Motor neuron (in vitro differentiated cells): ENCODE measurements at regions not wholly inside any gene's neighbourhood (a gene's known extent, or its start where the extent isn't known, plus 50 kb on each side); places are given as distances from the start of the nearest gene placed in this dataset.
"Not testable (repeated sequence)": the region's sequence is repeated elsewhere in the genome, so short reads cannot be mapped to it uniquely, and the experiment has no call there.

ENCODE experiments used
- ATAC-seq, 8 experiments: fragments of 200-7000 bp; cut with Tn5 transposase; replicated peaks in 6 of 8; 2 replicates each; pipeline ENCODE4 v1.8.0; 2021; ENCODE audit warnings: mild to moderate bottlenecking in 8 of 8, moderate library complexity in 8 of 8
- H3K27ac ChIP-seq, 2 donors: fragments of 250-450 bp; sonication (Bioruptor Pico); 2 replicates each; pipeline ENCODE4 v1.9.0; 2021; ENCODE audit warnings: antibody characterized with exemption in 2 of 2, mild to moderate bottlenecking in 2 of 2, moderate library complexity in 1 of 2
- H3K4me1 ChIP-seq, 2 donors: fragments of 250-450 bp; sonication (Bioruptor Pico); replicated peaks in 1 of 2; 2 replicates each; pipeline ENCODE4 v1.6.1; 2021; ENCODE audit warnings: antibody characterized with exemption in 2 of 2, mild to moderate bottlenecking in 2 of 2, moderate library complexity in 1 of 2
- H3K4me3 ChIP-seq, 5 donors: fragments of 250-450 bp; sonication (Bioruptor Pico); 2 replicates each; pipeline ENCODE4 v1.9.0; 2021; ENCODE audit warnings: antibody characterized with exemption in 5 of 5, mild to moderate bottlenecking in 5 of 5, moderate library complexity in 4 of 5
- WGBS, 10 experiments: fragments of 450-650 bp; shearing (Covaris generic); methylation state at CpG; one replicate each; pipeline ENCODE4 v1.0.0; 2022; 5-methylcytosine and 5-hydroxymethylcytosine counted together
- in situ Hi-C, 9 experiments: fragments of 400-800 bp; cut with MboI; loops; one replicate each; pipeline ENCODE4 v1.15.0; 2021; ENCODE audit warnings: low sequenced_read_pairs in 9 of 9, low pct_unique_long_range_greater_than_20kb in 2 of 9; ENCODE audit not compliant: unreplicated experiment in 9 of 9

DNA sequence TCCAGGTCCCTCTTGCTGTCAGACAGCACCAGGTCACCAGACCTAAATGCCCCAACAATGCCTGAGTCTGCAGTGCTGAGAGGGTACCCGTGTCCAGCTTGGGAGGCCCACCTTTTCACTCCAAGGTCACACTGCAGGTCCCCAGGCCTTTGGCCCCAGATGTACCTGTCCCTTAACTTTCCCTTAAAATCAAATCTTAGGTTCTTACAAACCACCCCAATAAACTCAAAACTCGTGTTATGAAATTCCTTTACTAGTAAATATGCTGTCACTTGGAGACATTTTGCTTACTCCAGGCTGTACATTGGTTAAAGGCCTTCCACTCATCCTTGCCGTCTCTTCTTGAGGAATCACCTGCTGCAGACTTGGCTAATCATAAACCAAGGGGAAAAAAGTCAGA, 165.7 kb upstream of the RREB1 start:
- in situ Hi-C loops, result no loop called here
- Histone ChIP-seq H3K4me1 (peaks cover 0 to 6% of the 10 kb centered on the region in 2 donors), H3K27ac (no peak overlapping the region), H3K4me3 (no peak overlapping the region)
- WGBS, 10 experiments, result 0 to 100% (median 44%) methylated on average over 1 to 3 of the region's 3 CpGs; no CpG with 5 or more reads in 2 of the 10 experiments
- ATAC-seq, result no peak

DNA sequence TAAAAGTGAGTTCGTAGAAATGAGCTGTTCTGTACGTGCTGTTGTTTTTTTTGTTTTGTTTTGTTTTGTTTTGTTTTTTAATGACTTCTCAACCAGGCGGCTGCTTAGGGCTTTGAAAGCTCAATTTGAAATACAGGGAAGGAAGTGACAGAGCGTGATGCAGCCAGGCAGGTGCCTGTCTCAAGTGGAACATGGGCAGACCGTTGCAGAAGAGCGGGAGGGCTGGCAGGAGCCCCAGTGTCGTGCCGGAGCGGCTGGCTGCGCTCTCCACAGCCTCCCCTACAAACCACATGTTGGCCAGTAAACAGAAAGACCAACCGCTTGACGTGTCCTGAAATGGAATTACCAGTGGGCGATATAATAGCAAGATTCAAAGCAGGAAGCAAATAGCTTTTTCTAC, 164.9 kb upstream of the RREB1 start:
- WGBS, 10 experiments, result 0 to 80% (median 67%) methylated on average over 3 to 11 of the region's 13 CpGs; no CpG with 5 or more reads in 1 of the 10 experiments
- peak in 2 of 8 experiments; percentile 45 to 49 for ATAC-seq
- in situ Hi-C loops, result no loop called here
- Histone ChIP-seq H3K4me1 (peaks cover 0 to 6% of the 10 kb centered on the region in 2 donors), H3K27ac (no peak overlapping the region), H3K4me3 (no peak overlapping the region)

- in situ Hi-C loops, result no loop called here
- no peak overlapping the region for H3K27ac ChIP-seq
- WGBS, 10 experiments, result 0 to 83% (median 71%) methylated on average over 1 of the region's 1 CpG; no CpG with 5 or more reads in 2 of the 10 experiments
- H3K4me1 ChIP-seq, result peaks cover 0 to 6% of the 10 kb centered on the region in 2 donors
- no peak for ATAC-seq
- no peak overlapping the region for H3K4me3 ChIP-seq
Observed at GRCh38 chr6:6943421-6943820, 164.3 kb upstream of the RREB1 start.

GRCh38 chr6:6946206-6947155, 161.3 kb upstream of the RREB1 start:
- H3K27ac ChIP-seq, result no peak overlapping the region
- 37 to 100% (median 59%) methylated on average over 1 to 8 of the region's 8 CpGs; no CpG with 5 or more reads in 1 of the 10 experiments for WGBS, 10 experiments
- in situ Hi-C loops, result no loop called here
- H3K4me3 ChIP-seq, result no peak overlapping the region
- H3K4me1 ChIP-seq, result peaks cover 0 to 6% of the 10 kb centered on the region in 2 donors
- ATAC-seq, result no peak

DNA sequence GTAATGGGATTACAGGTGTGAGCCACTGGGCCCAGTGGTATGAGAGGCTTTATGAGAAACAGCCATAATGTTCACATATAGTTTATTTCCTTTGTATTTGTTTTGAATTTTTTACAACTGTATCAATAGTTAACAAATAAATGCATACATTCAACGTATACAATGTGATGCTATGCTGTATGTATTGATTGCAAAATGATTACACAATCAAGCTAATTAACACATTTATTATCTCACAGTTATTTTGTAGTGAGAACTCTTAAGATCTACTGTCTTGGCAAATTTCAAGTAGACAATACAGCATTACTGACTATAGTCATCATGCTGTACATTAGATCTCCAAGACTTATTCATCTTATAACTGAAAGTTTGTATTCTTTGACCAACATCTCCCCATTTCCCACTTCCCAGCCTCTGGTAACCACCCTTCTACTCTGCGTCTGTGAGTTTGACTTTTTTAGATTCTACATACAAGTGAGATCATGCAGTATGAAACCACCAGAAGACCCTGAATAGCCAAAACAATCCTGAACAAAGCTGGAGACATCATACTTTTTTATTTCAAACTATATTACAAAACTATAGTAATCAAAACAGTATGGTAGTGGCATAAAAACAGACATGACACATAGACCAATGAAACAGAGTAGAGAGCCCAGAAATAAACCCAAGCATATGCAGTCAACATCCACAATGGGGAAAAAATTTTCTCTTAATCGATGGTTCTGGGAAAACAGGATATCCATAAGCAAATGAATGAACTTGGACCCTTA, 157.2 kb upstream of the RREB1 start:
- WGBS, 10 experiments, result 26 to 100% (median 82%) methylated on average over 1 to 3 of the region's 3 CpGs; no CpG with 5 or more reads in 1 of the 10 experiments
- H3K27ac ChIP-seq, result no peak overlapping the region
- in situ Hi-C loops, result no loop called here
- H3K4me1 ChIP-seq, result no peaks in the 10 kb centered on the region
- no peak for ATAC-seq
- H3K4me3 ChIP-seq, result no peak overlapping the region

DNA sequence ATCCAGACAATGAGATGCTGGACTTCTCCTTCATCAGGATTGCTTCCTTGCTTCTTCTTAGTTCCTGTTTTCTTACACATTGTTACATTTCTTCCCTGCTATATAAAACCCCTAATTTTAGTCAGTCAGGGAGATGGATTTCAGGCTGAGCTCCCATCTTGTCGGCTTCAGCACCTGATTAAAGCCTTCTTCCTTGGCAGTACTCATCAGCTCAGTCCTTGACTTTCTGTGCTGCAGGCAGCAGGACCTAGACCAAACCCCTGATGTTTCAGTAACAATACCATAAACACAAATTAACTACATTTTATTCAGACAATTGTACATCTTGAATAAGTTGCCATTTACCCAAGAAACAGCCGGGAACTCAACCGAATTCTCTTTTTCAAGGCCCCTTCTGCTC, 156.4 kb upstream of the RREB1 start:
- Histone ChIP-seq H3K27ac (no peak overlapping the region), H3K4me1 (no peaks in the 10 kb centered on the region), H3K4me3 (no peak overlapping the region)
- 68 to 100% (median 84%) methylated on average over 1 to 3 of the region's 3 CpGs; no CpG with 5 or more reads in 3 of the 10 experiments for WGBS, 10 experiments
- in situ Hi-C loops, result no loop called here
- no peak for ATAC-seq

DNA sequence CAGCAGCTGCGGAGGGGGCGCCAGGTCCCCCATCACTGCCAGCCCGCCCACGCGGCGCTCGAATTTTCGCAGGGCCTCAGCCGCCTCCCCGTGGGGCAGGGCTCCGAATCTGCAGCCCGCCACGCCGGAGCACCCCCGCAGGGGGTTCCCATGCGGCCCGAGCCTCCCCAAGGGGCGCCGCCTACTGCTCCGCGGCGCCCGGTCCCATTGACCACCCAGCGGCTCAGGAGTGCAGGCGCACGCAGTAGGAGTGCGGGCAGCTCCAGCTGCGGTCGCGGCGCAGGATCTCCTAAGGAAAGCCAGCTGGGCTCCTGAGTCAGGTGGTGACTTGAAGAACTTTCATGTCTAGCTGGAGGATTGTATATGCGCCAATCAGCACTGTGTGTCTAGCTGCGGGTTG, 155.3 kb upstream of the RREB1 start:
- Histone ChIP-seq H3K4me3 (no peak overlapping the region), H3K4me1 (no peaks in the 10 kb centered on the region), H3K27ac (no peak overlapping the region)
- WGBS, 10 experiments, result 69 to 100% (median 95%) methylated on average over 1 to 7 of the region's 33 CpGs; no CpG with 5 or more reads in 6 of the 10 experiments
- no peak for ATAC-seq
- in situ Hi-C loops, result no loop called here

DNA sequence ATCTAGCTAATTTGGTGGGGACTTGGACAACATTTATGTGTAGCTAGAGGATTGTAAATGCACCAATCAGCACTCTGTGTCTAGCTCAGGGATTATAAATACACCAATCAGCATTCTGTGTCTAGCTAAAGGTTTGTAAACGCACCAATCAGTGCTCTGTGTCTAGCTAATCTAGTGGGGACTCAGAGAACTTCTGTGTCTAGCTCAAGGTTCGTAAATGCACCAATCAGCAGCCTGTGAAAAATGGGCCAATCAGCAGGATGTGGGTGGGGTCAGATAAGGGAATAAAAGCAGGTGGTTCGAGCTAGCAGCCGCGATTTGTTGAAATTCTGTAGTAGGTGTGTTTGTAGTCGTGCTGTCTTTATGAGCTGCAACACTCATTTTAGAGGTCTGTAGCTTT, 154.8 kb upstream of the RREB1 start:
- H3K27ac ChIP-seq, ATAC-seq, in situ Hi-C loops, H3K4me3 ChIP-seq, H3K4me1 ChIP-seq: not testable (repeated sequence)
- WGBS, 10 experiments, result 67 to 100% (median 100%) methylated on average over 1 to 6 of the region's 6 CpGs; no CpG with 5 or more reads in 2 of the 10 experiments

- in situ Hi-C loops, result no loop called here
- no peak overlapping the region for H3K27ac ChIP-seq
- ATAC-seq, result no peak
- 0 to 92% (median 63%) methylated on average over 1 to 5 of the region's 5 CpGs; no CpG with 5 or more reads in 1 of the 10 experiments for WGBS, 10 experiments
- H3K4me3 ChIP-seq, result no peak overlapping the region
- no peaks in the 10 kb centered on the region for H3K4me1 ChIP-seq
Observed at GRCh38 chr6:6960571-6961251, 147.1 kb upstream of the RREB1 start.

DNA sequence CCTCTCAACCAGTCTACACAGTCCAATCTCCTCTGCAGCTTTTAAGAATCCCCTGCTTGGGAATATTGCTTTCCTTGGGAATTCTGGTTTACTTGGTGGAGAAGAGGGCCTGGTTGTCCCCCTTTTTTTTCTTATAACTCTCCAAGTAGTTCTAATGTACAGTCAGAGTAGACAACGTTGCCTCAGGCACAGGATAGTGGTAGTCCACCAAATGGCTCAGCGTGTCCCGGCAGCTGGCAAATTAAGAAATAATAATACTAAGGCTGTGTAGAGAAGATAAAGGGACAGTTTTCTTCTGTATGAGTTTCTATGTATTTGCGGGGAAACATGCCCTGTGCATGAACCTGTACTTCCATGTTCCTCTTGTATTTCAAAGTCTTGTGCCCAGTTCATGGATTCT, 145.7 kb upstream of the RREB1 start:
- no peaks in the 10 kb centered on the region for H3K4me1 ChIP-seq
- no peak for ATAC-seq
- H3K4me3 ChIP-seq, result no peak overlapping the region
- 30 to 100% (median 100%) methylated on average over 1 to 4 of the region's 4 CpGs; no CpG with 5 or more reads in 1 of the 10 experiments for WGBS, 10 experiments
- in situ Hi-C loops, result no loop called here
- H3K27ac ChIP-seq, result no peak overlapping the region

- no peak overlapping the region for H3K4me3 ChIP-seq
- 40 to 89% (median 73%) methylated on average over 1 to 4 of the region's 4 CpGs; no CpG with 5 or more reads in 3 of the 10 experiments for WGBS, 10 experiments
- in situ Hi-C loops, result no loop called here
- H3K27ac ChIP-seq, result no peak overlapping the region
- H3K4me1 ChIP-seq, result no peaks in the 10 kb centered on the region
- no peak for ATAC-seq
Observed at GRCh38 chr6:6962699-6963098, 145.1 kb upstream of the RREB1 start.

DNA sequence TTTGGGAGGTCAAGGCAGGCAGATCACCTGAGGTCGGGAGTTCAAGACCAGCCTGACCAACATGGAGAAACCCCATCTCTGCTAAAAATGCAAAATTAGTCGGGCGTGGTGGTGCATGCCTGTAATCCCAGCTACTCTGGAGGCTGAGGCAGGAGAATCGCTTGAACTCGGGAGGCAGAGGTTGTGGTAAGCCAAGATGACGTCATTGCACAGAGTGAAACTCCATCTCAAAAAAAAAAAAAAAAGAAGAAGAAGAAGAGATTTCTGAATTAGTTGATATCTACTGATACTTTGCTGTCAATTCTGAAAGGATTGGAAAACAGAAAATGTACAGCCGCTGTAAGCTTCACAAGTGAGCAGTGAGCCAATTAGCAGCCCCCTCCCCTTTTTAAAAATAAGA, 144.4 kb upstream of the RREB1 start:
- in situ Hi-C loops, H3K4me3 ChIP-seq, ATAC-seq, H3K27ac ChIP-seq, H3K4me1 ChIP-seq: not testable (repeated sequence)
- WGBS, 10 experiments, result 39 to 92% (median 75%) methylated on average over 3 to 7 of the region's 7 CpGs; no CpG with 5 or more reads in 2 of the 10 experiments

DNA sequence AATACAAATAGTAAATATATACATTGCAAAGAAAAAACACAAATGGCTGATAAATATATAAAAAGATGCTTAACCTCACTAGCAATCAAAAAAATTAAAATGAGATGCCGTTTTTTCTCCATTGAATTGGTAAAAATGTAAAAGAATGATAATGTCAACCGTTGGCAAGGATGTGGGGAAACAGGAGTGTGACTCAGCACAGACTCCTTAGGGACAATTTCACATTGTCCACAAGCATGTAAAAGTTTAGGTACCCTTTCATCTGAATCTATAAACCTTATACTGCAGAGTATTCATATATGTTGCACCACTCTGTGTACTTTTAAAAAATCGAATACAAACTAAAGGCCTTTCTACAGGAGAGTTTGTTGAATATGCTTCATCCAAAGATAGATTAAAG, 143.1 kb upstream of the RREB1 start:
- in situ Hi-C loops, result no loop called here
- Histone ChIP-seq H3K4me3 (no peak overlapping the region), H3K27ac (no peak overlapping the region), H3K4me1 (no peaks in the 10 kb centered on the region)
- no peak for ATAC-seq
- 11 to 79% (median 48%) methylated on average over 2 to 3 of the region's 3 CpGs for WGBS, 10 experiments
